ENCODE measurements at regions not wholly inside any gene's neighbourhood (a gene's known extent, or its start where the extent isn't known, plus 50 kb on each side); places are given as distances from the start of the nearest gene placed in this dataset.
A peak's percentile ranks its signal among the peaks of the same experiment; 100 is the strongest.

GRCh38 chr5:68698025-68698940, 395.5 kb upstream of the SLC30A5 start (continued):
- TF ChIP-seq ZNF384 (IDR thresholded peaks at IDR 0.05; ENCODE audit: low read depth, low read length), result no peak
- peak; percentile 70 for TF ChIP-seq NCOR1 (IDR thresholded peaks at IDR 0.05)
- no peak for TF ChIP-seq DACH1 (IDR thresholded peaks at IDR 0.05; ENCODE audit: partially characterized antibody)
- no peak for TF ChIP-seq KAT8 (IDR thresholded peaks at IDR 0.05; ENCODE audit: low read depth)
- TF ChIP-seq MCM3 (IDR thresholded peaks at IDR 0.05), result no peak
- no peak for TF ChIP-seq TCF15 (CRISPR knock-in tag; IDR thresholded peaks at IDR 0.05)
- TF ChIP-seq KDM1A (IDR thresholded peaks at IDR 0.05), result no peak
- no peak for TF ChIP-seq KHSRP (IDR thresholded peaks at IDR 0.05)
- TF ChIP-seq FOXJ3 (CRISPR knock-in tag; IDR thresholded peaks at IDR 0.05), result no peak
- peak; percentile 93 for TF ChIP-seq EP300 (IDR thresholded peaks at IDR 0.05; ENCODE audit: low read length)
- TF ChIP-seq ZSCAN29 (IDR thresholded peaks at IDR 0.05), result no peak
- TF ChIP-seq ZNF785 (CRISPR knock-in tag; IDR thresholded peaks at IDR 0.05), result no peak
- TF ChIP-seq ZNF41 (CRISPR knock-in tag; conservative IDR thresholded peaks at IDR 0.05), result no peak
- no peak for TF ChIP-seq ZNF589 (CRISPR knock-in tag; IDR thresholded peaks at IDR 0.05; ENCODE audit: low read depth)
- TF ChIP-seq ZBTB2 (IDR thresholded peaks at IDR 0.05), result no peak
- no peak for TF ChIP-seq HNRNPLL (IDR thresholded peaks at IDR 0.05; ENCODE audit: low read depth, low read length, poor library complexity, severe bottlenecking)
- TF ChIP-seq CBFA2T2 (conservative IDR thresholded peaks at IDR 0.05), result peak; percentile 73
- no peak for TF ChIP-seq ZC3H11A (IDR thresholded peaks at IDR 0.05; ENCODE audit: low read depth, low read length)
- TF ChIP-seq ZNF668 (CRISPR knock-in tag; IDR thresholded peaks at IDR 0.05), result no peak
- TF ChIP-seq SAFB (IDR thresholded peaks at IDR 0.05; ENCODE audit: borderline replicate concordance, low read depth, low read length), result no peak
- no peak for TF ChIP-seq E2F1 (CRISPR knock-in tag; IDR thresholded peaks at IDR 0.05)
- no peak for TF ChIP-seq BCOR (IDR thresholded peaks at IDR 0.05)
- TF ChIP-seq GABPB1 (CRISPR knock-in tag; IDR thresholded peaks at IDR 0.05), result no peak
- TF ChIP-seq CTBP1 (IDR thresholded peaks at IDR 0.05; ENCODE audit: borderline replicate concordance), result peak; percentile 52; the same call in 1 of the 2 replicates
- no peak for TF ChIP-seq ATF1 (CRISPR knock-in tag; IDR thresholded peaks at IDR 0.05)
- TF ChIP-seq ATF1 (tag; IDR thresholded peaks at IDR 0.05), result 0 out of 2 replicates have a peak, but pooled peaks have one; percentile 18
- TF ChIP-seq USF1 (CRISPR knock-in tag; IDR thresholded peaks at IDR 0.05), result no peak
- TF ChIP-seq JUND (IDR thresholded peaks at IDR 0.05; ENCODE audit: borderline replicate concordance, low read depth, low read length), result peak; percentile 35; the same call in 1 of the 2 replicates
- no peak; the same call in 2 of the 3 replicates for TF ChIP-seq JUND (tag; IDR thresholded peaks at IDR 0.05; ENCODE audit: borderline replicate concordance, low read depth, low read length)
- no peak for TF ChIP-seq CAMTA2 (CRISPR knock-in tag; conservative IDR thresholded peaks at IDR 0.05)

Measured in K562 (cell line).